NCI-H524 (cell line): ENCODE measurements at regions not wholly inside any gene's neighbourhood (a gene's known extent, or its start where the extent isn't known, plus 50 kb on each side); places are given as distances from the start of the nearest gene placed in this dataset.
A peak's percentile ranks its signal among the peaks of the same experiment; 100 is the strongest.
"Not testable (repeated sequence)": the region's sequence is repeated elsewhere in the genome, so short reads cannot be mapped to it uniquely, and the experiment has no call there.

Source experiments
- DNase-seq, 2 experiments: peaks; one replicate each; lab custom pipeline; 2025; lab: John Stamatoyannopoulos, UW

- no peak for DNase-seq
These were observed 176.5 kb downstream of the NUFIP1 start for GRCh38 chr13:44812818-44813217.

- DNase-seq, result peak; percentile 40 to 63
These were observed 179.0 kb downstream of the NUFIP1 start for GRCh38 chr13:44810061-44810840.

GRCh38 chr13:44809190-44809589 is 180.1 kb downstream of the NUFIP1 start:
- DNase-seq, result no peak

- no peak for DNase-seq
These were observed 181.1 kb downstream of the NUFIP1 start for GRCh38 chr13:44808185-44808584.

- no peak for DNase-seq
These were observed 181.7 kb downstream of the NUFIP1 start for GRCh38 chr13:44807449-44808034.

- no peak for DNase-seq
These were observed 182.4 kb downstream of the NUFIP1 start for GRCh38 chr13:44806826-44807225.

- DNase-seq, result no peak
These were observed 183.7 kb downstream of the NUFIP1 start for GRCh38 chr13:44805585-44805984.

- DNase-seq, result no peak
These were observed 185.9 kb downstream of the NUFIP1 start for GRCh38 chr13:44803390-44803789.

GRCh38 chr13:44802491-44802890 is 186.8 kb downstream of the NUFIP1 start:
- no peak for DNase-seq

GRCh38 chr13:44801990-44802389 is 187.3 kb downstream of the NUFIP1 start:
- no peak for DNase-seq

- DNase-seq, result no peak
These were observed 188.6 kb downstream of the NUFIP1 start for GRCh38 chr13:44800626-44801025.

GRCh38 chr13:44797685-44798084 is 191.6 kb downstream of the NUFIP1 start:
- no peak for DNase-seq

- no peak for DNase-seq
These were observed 192.4 kb downstream of the NUFIP1 start for GRCh38 chr13:44796597-44797490.

- not testable (repeated sequence) for DNase-seq
These were observed 193.2 kb downstream of the NUFIP1 start for GRCh38 chr13:44796039-44796438.

GRCh38 chr13:44795176-44795575 is 194.1 kb downstream of the NUFIP1 start:
- DNase-seq, result no peak

GRCh38 chr13:44792096-44792495 is 197.2 kb downstream of the NUFIP1 start:
- DNase-seq, result no peak

GRCh38 chr13:44790289-44790688 is 199.0 kb downstream of the NUFIP1 start:
- DNase-seq, result no peak

GRCh38 chr13:44787617-44788016 is 201.7 kb downstream of the NUFIP1 start:
- no peak for DNase-seq

GRCh38 chr13:44786756-44787155 is 202.5 kb downstream of the NUFIP1 start:
- DNase-seq, result no peak

GRCh38 chr13:44785401-44785800 is 203.9 kb downstream of the NUFIP1 start:
- DNase-seq, result no peak

GRCh38 chr13:44784708-44785080 is 204.6 kb downstream of the NUFIP1 start:
- no peak for DNase-seq

- no peak for DNase-seq
These were observed 205.1 kb downstream of the NUFIP1 start for GRCh38 chr13:44783994-44784707.
